Breast epithelium (tissue), 3 donors: ENCODE measurements at regions not wholly inside any gene's neighbourhood (a gene's known extent, or its start where the extent isn't known, plus 50 kb on each side); places are given as distances from the start of the nearest gene placed in this dataset.

Source experiments
- POLR2AphosphoS5 ChIP-seq, 3 donors: sonication (generic); formaldehyde crosslinking; IDR thresholded peaks; one replicate each; pipeline ENCODE4 v1.6.1; 2017; ENCODE audit warnings: antibody characterized with exemption in 3 of 3
- TF ChIP-seq, protein P1 (sequence below), 3 donors: fragments of 450-650 bp; IDR thresholded peaks; one replicate each; pipeline ENCODE4 v1.5.1; 2016 to 2017; ENCODE audit warnings: antibody characterized with exemption in 3 of 3, mild to moderate bottlenecking in 3 of 3, moderate library complexity in 3 of 3

DNA sequence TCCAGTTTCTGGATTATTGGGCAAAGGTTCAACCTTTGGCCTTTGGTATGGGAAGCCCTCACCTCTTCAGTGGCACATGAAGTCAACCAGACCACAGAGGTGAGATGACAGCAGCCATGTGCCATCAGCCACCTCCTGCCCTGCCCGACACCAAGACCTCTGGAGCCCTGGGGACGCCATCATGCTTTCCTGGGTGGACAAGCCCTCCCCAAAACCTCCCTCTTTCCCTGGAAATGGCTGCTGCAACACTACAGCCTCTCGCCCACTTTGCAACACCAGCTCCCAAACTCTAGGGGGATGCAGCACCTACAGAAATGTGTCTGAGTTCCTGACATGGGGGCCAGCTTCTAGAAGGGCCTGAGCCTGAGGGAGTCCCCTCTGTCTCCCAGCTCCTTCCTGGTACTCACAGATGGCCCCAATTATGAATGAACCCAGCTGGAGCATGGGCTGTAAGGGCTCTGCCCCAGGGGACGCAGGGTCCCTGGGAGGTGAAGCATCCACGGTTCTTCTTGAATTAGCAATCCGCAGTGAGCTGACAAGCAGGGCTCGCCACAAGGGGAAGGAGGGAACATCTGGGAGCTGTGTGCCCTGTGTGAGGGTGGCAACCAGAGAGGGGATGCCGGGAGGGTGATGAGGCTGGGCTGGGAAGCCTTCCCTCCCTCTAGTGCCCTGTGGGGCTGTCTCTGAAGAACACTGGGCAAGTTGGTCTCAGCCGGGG is 268.5 kb upstream of the HDAC4 start:
- TF ChIP-seq, protein P1, sequence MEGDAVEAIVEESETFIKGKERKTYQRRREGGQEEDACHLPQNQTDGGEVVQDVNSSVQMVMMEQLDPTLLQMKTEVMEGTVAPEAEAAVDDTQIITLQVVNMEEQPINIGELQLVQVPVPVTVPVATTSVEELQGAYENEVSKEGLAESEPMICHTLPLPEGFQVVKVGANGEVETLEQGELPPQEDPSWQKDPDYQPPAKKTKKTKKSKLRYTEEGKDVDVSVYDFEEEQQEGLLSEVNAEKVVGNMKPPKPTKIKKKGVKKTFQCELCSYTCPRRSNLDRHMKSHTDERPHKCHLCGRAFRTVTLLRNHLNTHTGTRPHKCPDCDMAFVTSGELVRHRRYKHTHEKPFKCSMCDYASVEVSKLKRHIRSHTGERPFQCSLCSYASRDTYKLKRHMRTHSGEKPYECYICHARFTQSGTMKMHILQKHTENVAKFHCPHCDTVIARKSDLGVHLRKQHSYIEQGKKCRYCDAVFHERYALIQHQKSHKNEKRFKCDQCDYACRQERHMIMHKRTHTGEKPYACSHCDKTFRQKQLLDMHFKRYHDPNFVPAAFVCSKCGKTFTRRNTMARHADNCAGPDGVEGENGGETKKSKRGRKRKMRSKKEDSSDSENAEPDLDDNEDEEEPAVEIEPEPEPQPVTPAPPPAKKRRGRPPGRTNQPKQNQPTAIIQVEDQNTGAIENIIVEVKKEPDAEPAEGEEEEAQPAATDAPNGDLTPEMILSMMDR (IDR thresholded peaks at IDR 0.05) = no peak
- TF ChIP-seq POLR2AphosphoS5 (IDR thresholded peaks at IDR 0.05) = no peak
